Mammary epithelial cell (primary cell): ENCODE measurements at regions not wholly inside any gene's neighbourhood (a gene's known extent, or its start where the extent isn't known, plus 50 kb on each side); places are given as distances from the start of the nearest gene placed in this dataset.
"Not testable (repeated sequence)": the region's sequence is repeated elsewhere in the genome, so short reads cannot be mapped to it uniquely, and the experiment has no call there.

Experiments
- EZH2 ChIP-seq: IDR thresholded peaks from 2 replicates; pipeline ENCODE4 v1.6.1; 2012; ENCODE audit warnings: low read length, inconsistent platforms, borderline replicate concordance
- TF ChIP-seq, protein P1 (sequence below), 2 donors: IDR thresholded peaks in 1 of 2; conservative IDR thresholded peaks in 1 of 2; 2 replicates each; pipeline ENCODE4 v1.5.1; 2011 to 2012; ENCODE audit warnings: inconsistent platforms in 2 of 2, low read length in 2 of 2, mild to moderate bottlenecking in 2 of 2, control low read depth in 1 of 2, low read depth in 1 of 2; ENCODE audit not compliant: insufficient read depth in 1 of 2; ENCODE audit errors: extremely low read depth in 1 of 2

DNA sequence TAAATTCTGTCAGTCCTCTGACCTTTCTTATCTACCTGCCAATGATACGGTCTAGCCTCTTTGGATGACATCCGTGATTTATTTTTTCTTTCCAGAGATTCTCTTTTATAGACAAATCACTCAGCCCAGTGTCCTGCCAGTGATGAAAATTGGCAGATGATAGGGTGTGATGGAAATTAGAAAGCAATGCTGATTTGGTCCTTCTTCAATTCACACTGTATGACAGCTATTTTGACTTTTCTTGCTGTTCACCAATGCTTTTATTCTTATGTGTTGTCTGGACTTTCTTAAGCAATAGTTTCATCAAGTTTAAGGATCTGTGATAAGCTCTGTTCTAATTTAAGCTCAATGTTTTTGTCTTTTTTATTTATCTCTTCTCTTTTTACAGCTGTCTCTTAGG lies 63.6 kb upstream of the TPTE start:
- TF ChIP-seq, protein P1, sequence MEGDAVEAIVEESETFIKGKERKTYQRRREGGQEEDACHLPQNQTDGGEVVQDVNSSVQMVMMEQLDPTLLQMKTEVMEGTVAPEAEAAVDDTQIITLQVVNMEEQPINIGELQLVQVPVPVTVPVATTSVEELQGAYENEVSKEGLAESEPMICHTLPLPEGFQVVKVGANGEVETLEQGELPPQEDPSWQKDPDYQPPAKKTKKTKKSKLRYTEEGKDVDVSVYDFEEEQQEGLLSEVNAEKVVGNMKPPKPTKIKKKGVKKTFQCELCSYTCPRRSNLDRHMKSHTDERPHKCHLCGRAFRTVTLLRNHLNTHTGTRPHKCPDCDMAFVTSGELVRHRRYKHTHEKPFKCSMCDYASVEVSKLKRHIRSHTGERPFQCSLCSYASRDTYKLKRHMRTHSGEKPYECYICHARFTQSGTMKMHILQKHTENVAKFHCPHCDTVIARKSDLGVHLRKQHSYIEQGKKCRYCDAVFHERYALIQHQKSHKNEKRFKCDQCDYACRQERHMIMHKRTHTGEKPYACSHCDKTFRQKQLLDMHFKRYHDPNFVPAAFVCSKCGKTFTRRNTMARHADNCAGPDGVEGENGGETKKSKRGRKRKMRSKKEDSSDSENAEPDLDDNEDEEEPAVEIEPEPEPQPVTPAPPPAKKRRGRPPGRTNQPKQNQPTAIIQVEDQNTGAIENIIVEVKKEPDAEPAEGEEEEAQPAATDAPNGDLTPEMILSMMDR (conservative IDR thresholded peaks at IDR 0.05 in 1 of 2, IDR thresholded peaks at IDR 0.05 in 1 of 2; ENCODE audit: extremely low read depth in 1 of 2, insufficient read depth in 1 of 2, low read depth in 1 of 2, low read length in 2 of 2): not testable (repeated sequence)
- not testable (repeated sequence) for TF ChIP-seq EZH2
